Trophoblast cell (in vitro differentiated cells and primary cell): ENCODE measurements at regions not wholly inside any gene's neighbourhood (a gene's known extent, or its start where the extent isn't known, plus 50 kb on each side); places are given as distances from the start of the nearest gene placed in this dataset.

Source experiments
- DNase-seq, 2 donors: peaks; one replicate each; pipeline ENCODE4 v3.0.0-alpha.2; 2016
- H2AFZ ChIP-seq: 2 replicates; pipeline ENCODE4 v1.6.1; 2013; ENCODE audit warnings: low read length, moderate library complexity, mild to moderate bottlenecking; ENCODE audit not compliant: insufficient read depth, poor library complexity
- H2AK5ac ChIP-seq: 2 replicates; pipeline ENCODE4 v1.6.1; 2013; ENCODE audit warnings: mild to moderate bottlenecking, low read length
- H2BK120ac ChIP-seq: 2 replicates; pipeline ENCODE4 v1.6.1; 2013; ENCODE audit warnings: low read length, mild to moderate bottlenecking, moderate library complexity; ENCODE audit not compliant: insufficient read depth, poor library complexity
- H2BK12ac ChIP-seq: 2 replicates; pipeline ENCODE4 v1.6.1; 2013; ENCODE audit warnings: mild to moderate bottlenecking, low read length, moderate library complexity
- H2BK5ac ChIP-seq: 2 replicates; pipeline ENCODE4 v1.6.1; 2013; ENCODE audit warnings: low read length, low read depth, moderate library complexity, mild to moderate bottlenecking; ENCODE audit not compliant: poor library complexity
- H3K14ac ChIP-seq: 2 replicates; pipeline ENCODE4 v1.6.1; 2013; ENCODE audit warnings: mild to moderate bottlenecking, low read length
- H3K18ac ChIP-seq: 2 replicates; pipeline ENCODE4 v1.6.1; 2013; ENCODE audit warnings: mild to moderate bottlenecking, low read length
- H3K23ac ChIP-seq: 2 replicates; pipeline ENCODE4 v1.6.1; 2013; ENCODE audit warnings: low read length
- H3K27ac ChIP-seq: 2 replicates; pipeline ENCODE4 v1.5.1; 2013; ENCODE audit warnings: low read depth, mild to moderate bottlenecking, inconsistent platforms, low read length, moderate library complexity
- H3K27me3 ChIP-seq: 2 replicates; pipeline ENCODE4 v1.6.1; 2013; ENCODE audit warnings: inconsistent platforms, mild to moderate bottlenecking, low read length, moderate library complexity; ENCODE audit not compliant: insufficient read depth
- H3K36me3 ChIP-seq, 2 experiments: 1 replicate in 1 of 2; 2 replicates in 1 of 2; pipeline ENCODE4 v1.6.1; 2013; ENCODE audit warnings: low read length in 2 of 2, mild to moderate bottlenecking in 2 of 2, moderate library complexity in 1 of 2; ENCODE audit not compliant: insufficient read depth in 2 of 2, control insufficient read depth in 1 of 2
- H3K4ac ChIP-seq: 2 replicates; pipeline ENCODE4 v1.6.1; 2013; ENCODE audit warnings: low read depth, mild to moderate bottlenecking, low read length, moderate library complexity
- H3K4me1 ChIP-seq, 2 experiments: 1 replicate in 1 of 2; 2 replicates in 1 of 2; pipeline ENCODE4 v1.6.1; 2013; ENCODE audit warnings: low read length in 2 of 2, mild to moderate bottlenecking in 2 of 2, moderate library complexity in 1 of 2; ENCODE audit not compliant: insufficient read depth in 2 of 2, control insufficient read depth in 1 of 2
- H3K4me2 ChIP-seq: 2 replicates; pipeline ENCODE4 v1.6.1; 2013; ENCODE audit warnings: inconsistent platforms, mild to moderate bottlenecking, low read length, moderate library complexity
- H3K4me3 ChIP-seq: 2 replicates; pipeline ENCODE4 v1.5.1; 2013; ENCODE audit warnings: mild to moderate bottlenecking, low read depth, low read length, inconsistent platforms
- H3K79me1 ChIP-seq: one replicate; pipeline ENCODE4 v1.6.1; 2013; ENCODE audit warnings: low read length
- H3K79me2 ChIP-seq: 2 replicates; pipeline ENCODE4 v1.6.1; 2013; ENCODE audit warnings: low read length, mild to moderate bottlenecking; ENCODE audit not compliant: control insufficient read depth, insufficient read depth, poor library complexity
- H3K9ac ChIP-seq: 2 replicates; pipeline ENCODE4 v1.6.1; 2013; ENCODE audit warnings: mild to moderate bottlenecking, low read length
- H3K9me3 ChIP-seq: 2 replicates; pipeline ENCODE4 v1.6.1; 2013; ENCODE audit warnings: low read depth, mild to moderate bottlenecking, control low read depth, inconsistent platforms, low read length; ENCODE audit not compliant: insufficient read depth
- H4K12ac ChIP-seq: 2 replicates; pipeline ENCODE4 v1.6.1; 2013; ENCODE audit warnings: low read depth, mild to moderate bottlenecking, low read length, moderate library complexity
- H4K8ac ChIP-seq: 2 replicates; pipeline ENCODE4 v1.6.1; 2013; ENCODE audit warnings: low read depth, mild to moderate bottlenecking, low read length, moderate library complexity
- H4K91ac ChIP-seq: one replicate; pipeline ENCODE4 v1.6.1; 2013; ENCODE audit warnings: low read depth, mild to moderate bottlenecking, low read length, moderate library complexity
- WGBS: extraction: QIAGEN DNeasy Blood & Tissue Kit; methylation state at CpG from one replicate; pipeline ENCODE4 v1.1.7; 2013; ENCODE audit warnings: missing lambda C conversion rate; ENCODE audit not compliant: insufficient read length, insufficient coverage; ENCODE audit errors: extremely low coverage; 5-methylcytosine and 5-hydroxymethylcytosine counted together

GRCh38 chr17:73835605-73836004, 191.4 kb upstream of the SDK2 start:
- H3K27me3 ChIP-seq: peaks cover 4% of the 10 kb centered on the region
- peaks cover 2% of the 10 kb centered on the region for H3K9me3 ChIP-seq
- H3K4ac ChIP-seq: no peak overlapping the region
- no peak overlapping the region for H3K18ac ChIP-seq
- no peak overlapping the region for H2AK5ac ChIP-seq
- no peak overlapping the region for H3K23ac ChIP-seq
- H3K4me1 ChIP-seq: no peaks in the 10 kb centered on the region
- no peak overlapping the region for H3K9ac ChIP-seq
- no peak overlapping the region for H3K27ac ChIP-seq
- H2BK12ac ChIP-seq: no peak overlapping the region
- H3K4me2 ChIP-seq: no peak overlapping the region
- no peak overlapping the region for H3K14ac ChIP-seq
- no CpG with 5 or more reads among the region's 8 CpGs for WGBS
- no peak for DNase-seq
- no peak overlapping the region for H4K8ac ChIP-seq
- no peaks in the 10 kb centered on the region for H3K79me1 ChIP-seq
- no peak overlapping the region for H4K12ac ChIP-seq
- H3K4me3 ChIP-seq: no peak overlapping the region
- no peaks in the 10 kb centered on the region for H3K79me2 ChIP-seq
- no peak overlapping the region for H4K91ac ChIP-seq
- no peak overlapping the region for H2BK120ac ChIP-seq
- no peaks in the 10 kb centered on the region for H3K36me3 ChIP-seq
- no peak overlapping the region for H2AFZ ChIP-seq
- H2BK5ac ChIP-seq: no peak overlapping the region

- no peak overlapping the region for H4K12ac ChIP-seq
- no peaks in the 10 kb centered on the region for H3K36me3 ChIP-seq
- H3K14ac ChIP-seq: no peak overlapping the region
- no peak overlapping the region for H3K23ac ChIP-seq
- H3K4me3 ChIP-seq: no peak overlapping the region
- no peak overlapping the region for H3K27ac ChIP-seq
- H4K8ac ChIP-seq: no peak overlapping the region
- no CpG with 5 or more reads among the region's 5 CpGs for WGBS
- no peak overlapping the region for H2BK5ac ChIP-seq
- no peak overlapping the region for H3K4ac ChIP-seq
- no peaks in the 10 kb centered on the region for H3K79me1 ChIP-seq
- no peak overlapping the region for H4K91ac ChIP-seq
- no peaks in the 10 kb centered on the region for H3K79me2 ChIP-seq
- H3K9ac ChIP-seq: no peak overlapping the region
- H3K9me3 ChIP-seq: peaks cover 2% of the 10 kb centered on the region
- H3K4me1 ChIP-seq: no peaks in the 10 kb centered on the region
- H2BK120ac ChIP-seq: no peak overlapping the region
- no peak overlapping the region for H2AFZ ChIP-seq
- H3K4me2 ChIP-seq: no peak overlapping the region
- DNase-seq: no peak
- no peak overlapping the region for H2BK12ac ChIP-seq
- no peak overlapping the region for H2AK5ac ChIP-seq
- no peak overlapping the region for H3K18ac ChIP-seq
- H3K27me3 ChIP-seq: peaks cover 4% of the 10 kb centered on the region
Measured at GRCh38 chr17:73838815-73839214, 194.6 kb upstream of the SDK2 start.

- no peak overlapping the region for H3K27ac ChIP-seq
- no peaks in the 10 kb centered on the region for H3K36me3 ChIP-seq
- no peak overlapping the region for H3K4me3 ChIP-seq
- H2AK5ac ChIP-seq: no peak overlapping the region
- H4K91ac ChIP-seq: no peak overlapping the region
- H3K23ac ChIP-seq: no peak overlapping the region
- no peak overlapping the region for H4K12ac ChIP-seq
- no peak overlapping the region for H2BK120ac ChIP-seq
- no peak overlapping the region for H2BK5ac ChIP-seq
- H3K18ac ChIP-seq: no peak overlapping the region
- no peaks in the 10 kb centered on the region for H3K4me1 ChIP-seq
- no peak overlapping the region for H2AFZ ChIP-seq
- no CpG with 5 or more reads among the region's 1 CpG for WGBS
- H3K9me3 ChIP-seq: peaks cover 2% of the 10 kb centered on the region
- H2BK12ac ChIP-seq: no peak overlapping the region
- no peaks in the 10 kb centered on the region for H3K79me1 ChIP-seq
- H4K8ac ChIP-seq: no peak overlapping the region
- no peak for DNase-seq
- H3K27me3 ChIP-seq: peaks cover 4% of the 10 kb centered on the region
- no peak overlapping the region for H3K14ac ChIP-seq
- no peak overlapping the region for H3K4me2 ChIP-seq
- H3K9ac ChIP-seq: no peak overlapping the region
- no peak overlapping the region for H3K4ac ChIP-seq
- no peaks in the 10 kb centered on the region for H3K79me2 ChIP-seq
Measured at GRCh38 chr17:73840829-73841228, 196.6 kb upstream of the SDK2 start.

- Histone ChIP-seq H3K18ac (no peak overlapping the region), H3K27ac (no peak overlapping the region), H2AK5ac (no peak overlapping the region), H3K79me2 (no peaks in the 10 kb centered on the region), H3K9me3 (peaks cover 2% of the 10 kb centered on the region), H3K36me3 (no peaks in the 10 kb centered on the region), H3K4me2 (no peak overlapping the region), H3K4me3 (no peak overlapping the region), H3K4me1 (no peaks in the 10 kb centered on the region), H4K12ac (no peak overlapping the region), H2AFZ (no peak overlapping the region), H2BK120ac (no peak overlapping the region), H3K79me1 (no peaks in the 10 kb centered on the region), H3K4ac (no peak overlapping the region), H2BK5ac (no peak overlapping the region), H3K14ac (no peak overlapping the region), H3K23ac (no peak overlapping the region), H3K9ac (no peak overlapping the region), H4K91ac (no peak overlapping the region), H2BK12ac (no peak overlapping the region), H4K8ac (no peak overlapping the region), H3K27me3 (no peaks in the 10 kb centered on the region)
- WGBS: no CpG with 5 or more reads among the region's 3 CpGs
- DNase-seq: no peak
Measured at GRCh38 chr17:73841431-73842060, 197.3 kb upstream of the SDK2 start.
